ENCODE measurements at regions not wholly inside any gene's neighbourhood (a gene's known extent, or its start where the extent isn't known, plus 50 kb on each side); places are given as distances from the start of the nearest gene placed in this dataset.

DNA sequence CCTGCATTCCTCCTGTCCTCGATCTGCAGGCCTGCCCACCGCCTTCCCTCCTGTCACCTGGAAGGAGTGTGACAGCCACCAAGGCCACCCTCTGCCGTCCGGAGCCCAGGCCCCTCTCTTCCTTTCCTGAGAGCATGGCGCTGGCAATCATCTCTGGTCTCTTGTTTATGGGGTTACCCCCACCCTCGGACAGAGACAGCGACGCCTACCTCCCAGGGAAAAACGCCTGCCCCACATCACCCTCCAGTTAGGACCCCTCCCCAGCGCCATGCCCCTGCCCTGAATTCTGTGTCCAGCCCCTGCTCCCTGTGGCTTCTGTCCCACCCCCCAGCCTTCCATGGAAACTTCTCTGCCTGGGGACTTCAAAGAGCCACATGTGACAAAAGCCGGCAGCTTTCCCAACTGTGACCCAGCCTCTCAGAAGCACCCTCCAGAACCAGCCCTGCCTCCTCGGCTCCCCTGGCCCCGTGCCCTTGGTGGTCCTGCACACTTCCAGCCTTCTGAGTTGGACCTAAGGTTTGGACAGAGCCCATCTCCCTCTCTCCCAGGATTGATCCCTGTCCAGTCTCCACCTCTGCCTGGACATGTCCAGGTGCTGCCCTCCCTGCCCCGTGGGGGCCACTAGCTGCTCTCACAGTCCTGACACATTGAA lies 145.0 kb upstream of the HDAC4 start:
- TF ChIP-seq, protein P1, sequence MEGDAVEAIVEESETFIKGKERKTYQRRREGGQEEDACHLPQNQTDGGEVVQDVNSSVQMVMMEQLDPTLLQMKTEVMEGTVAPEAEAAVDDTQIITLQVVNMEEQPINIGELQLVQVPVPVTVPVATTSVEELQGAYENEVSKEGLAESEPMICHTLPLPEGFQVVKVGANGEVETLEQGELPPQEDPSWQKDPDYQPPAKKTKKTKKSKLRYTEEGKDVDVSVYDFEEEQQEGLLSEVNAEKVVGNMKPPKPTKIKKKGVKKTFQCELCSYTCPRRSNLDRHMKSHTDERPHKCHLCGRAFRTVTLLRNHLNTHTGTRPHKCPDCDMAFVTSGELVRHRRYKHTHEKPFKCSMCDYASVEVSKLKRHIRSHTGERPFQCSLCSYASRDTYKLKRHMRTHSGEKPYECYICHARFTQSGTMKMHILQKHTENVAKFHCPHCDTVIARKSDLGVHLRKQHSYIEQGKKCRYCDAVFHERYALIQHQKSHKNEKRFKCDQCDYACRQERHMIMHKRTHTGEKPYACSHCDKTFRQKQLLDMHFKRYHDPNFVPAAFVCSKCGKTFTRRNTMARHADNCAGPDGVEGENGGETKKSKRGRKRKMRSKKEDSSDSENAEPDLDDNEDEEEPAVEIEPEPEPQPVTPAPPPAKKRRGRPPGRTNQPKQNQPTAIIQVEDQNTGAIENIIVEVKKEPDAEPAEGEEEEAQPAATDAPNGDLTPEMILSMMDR (IDR thresholded peaks at IDR 0.05; ENCODE audit: insufficient read depth, low read length) = no peak
- TF ChIP-seq POLR2AphosphoS5 (IDR thresholded peaks at IDR 0.05; ENCODE audit: low read depth) = no peak
- TF ChIP-seq, protein P2, sequence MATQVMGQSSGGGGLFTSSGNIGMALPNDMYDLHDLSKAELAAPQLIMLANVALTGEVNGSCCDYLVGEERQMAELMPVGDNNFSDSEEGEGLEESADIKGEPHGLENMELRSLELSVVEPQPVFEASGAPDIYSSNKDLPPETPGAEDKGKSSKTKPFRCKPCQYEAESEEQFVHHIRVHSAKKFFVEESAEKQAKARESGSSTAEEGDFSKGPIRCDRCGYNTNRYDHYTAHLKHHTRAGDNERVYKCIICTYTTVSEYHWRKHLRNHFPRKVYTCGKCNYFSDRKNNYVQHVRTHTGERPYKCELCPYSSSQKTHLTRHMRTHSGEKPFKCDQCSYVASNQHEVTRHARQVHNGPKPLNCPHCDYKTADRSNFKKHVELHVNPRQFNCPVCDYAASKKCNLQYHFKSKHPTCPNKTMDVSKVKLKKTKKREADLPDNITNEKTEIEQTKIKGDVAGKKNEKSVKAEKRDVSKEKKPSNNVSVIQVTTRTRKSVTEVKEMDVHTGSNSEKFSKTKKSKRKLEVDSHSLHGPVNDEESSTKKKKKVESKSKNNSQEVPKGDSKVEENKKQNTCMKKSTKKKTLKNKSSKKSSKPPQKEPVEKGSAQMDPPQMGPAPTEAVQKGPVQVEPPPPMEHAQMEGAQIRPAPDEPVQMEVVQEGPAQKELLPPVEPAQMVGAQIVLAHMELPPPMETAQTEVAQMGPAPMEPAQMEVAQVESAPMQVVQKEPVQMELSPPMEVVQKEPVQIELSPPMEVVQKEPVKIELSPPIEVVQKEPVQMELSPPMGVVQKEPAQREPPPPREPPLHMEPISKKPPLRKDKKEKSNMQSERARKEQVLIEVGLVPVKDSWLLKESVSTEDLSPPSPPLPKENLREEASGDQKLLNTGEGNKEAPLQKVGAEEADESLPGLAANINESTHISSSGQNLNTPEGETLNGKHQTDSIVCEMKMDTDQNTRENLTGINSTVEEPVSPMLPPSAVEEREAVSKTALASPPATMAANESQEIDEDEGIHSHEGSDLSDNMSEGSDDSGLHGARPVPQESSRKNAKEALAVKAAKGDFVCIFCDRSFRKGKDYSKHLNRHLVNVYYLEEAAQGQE (IDR thresholded peaks at IDR 0.05; ENCODE audit: insufficient replicate concordance, low read depth) = no peak
- no peak for TF ChIP-seq GABPA (IDR thresholded peaks at IDR 0.05; ENCODE audit: low read depth)
- no peak for TF ChIP-seq SPI1 (IDR thresholded peaks at IDR 0.05; ENCODE audit: borderline replicate concordance, low read depth)
